ENCODE measurements at regions not wholly inside any gene's neighbourhood (a gene's known extent, or its start where the extent isn't known, plus 50 kb on each side); places are given as distances from the start of the nearest gene placed in this dataset.

DNA sequence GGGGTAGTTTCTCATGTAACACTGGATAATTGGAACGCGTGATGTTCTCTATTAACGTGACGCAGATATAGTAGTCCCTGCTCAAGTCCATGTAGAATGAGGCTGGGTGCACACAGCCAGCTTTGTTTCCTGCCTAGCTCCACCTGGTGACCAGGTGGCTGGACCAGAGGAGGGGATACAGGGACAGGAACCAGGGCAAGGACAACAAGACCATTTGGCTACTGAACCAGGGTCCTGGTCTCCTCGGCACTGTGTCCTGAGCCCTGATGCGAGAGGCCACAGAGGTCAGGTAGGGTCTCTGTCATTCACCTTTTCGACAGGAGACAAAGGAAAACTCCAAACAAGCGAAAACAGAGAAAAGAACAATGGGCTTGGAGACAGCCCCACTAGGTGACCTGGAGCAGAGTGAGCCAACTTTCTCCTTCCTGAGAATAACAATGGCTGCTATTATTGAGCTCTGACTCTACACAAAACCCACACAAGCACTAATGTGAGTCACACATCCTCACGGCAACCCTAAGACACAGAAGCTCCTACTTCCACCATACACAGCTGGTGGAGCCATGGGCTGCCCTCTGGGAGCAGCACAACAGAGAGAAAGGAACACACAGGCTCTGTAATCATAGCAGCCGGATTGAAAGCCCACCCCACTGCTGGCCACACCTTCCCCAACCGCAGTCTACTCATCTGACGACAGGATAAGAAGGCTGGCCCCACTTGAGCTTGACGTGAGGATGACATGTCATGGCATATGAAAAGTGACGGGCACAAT lies 67.3 kb upstream of the TEX51 start:
- DNase-seq, result no peak

- DNase-seq, result no peak
Observed at GRCh38 chr2:126832014-126832413, 66.7 kb upstream of the TEX51 start.

DNA sequence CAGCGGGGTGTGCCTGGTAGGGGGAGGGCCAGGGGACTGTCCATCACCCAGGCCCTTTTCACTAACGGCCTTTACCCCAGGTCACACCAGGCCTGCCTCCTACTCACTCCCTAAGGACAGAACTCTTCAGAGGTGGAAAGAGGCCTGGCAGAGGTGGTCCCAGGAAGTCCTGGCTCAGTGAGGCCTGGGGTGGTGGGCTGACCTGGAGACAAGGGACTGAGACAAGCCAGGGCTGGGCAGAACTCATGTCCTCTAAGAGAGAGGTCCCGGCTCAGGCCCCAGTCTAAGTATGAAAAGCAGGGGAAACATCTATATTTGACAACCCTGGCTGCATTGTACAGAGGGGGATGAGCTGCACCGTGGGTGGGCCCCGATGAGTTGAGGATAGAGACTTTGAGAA lies 65.9 kb upstream of the TEX51 start:
- no peak for DNase-seq

DNA sequence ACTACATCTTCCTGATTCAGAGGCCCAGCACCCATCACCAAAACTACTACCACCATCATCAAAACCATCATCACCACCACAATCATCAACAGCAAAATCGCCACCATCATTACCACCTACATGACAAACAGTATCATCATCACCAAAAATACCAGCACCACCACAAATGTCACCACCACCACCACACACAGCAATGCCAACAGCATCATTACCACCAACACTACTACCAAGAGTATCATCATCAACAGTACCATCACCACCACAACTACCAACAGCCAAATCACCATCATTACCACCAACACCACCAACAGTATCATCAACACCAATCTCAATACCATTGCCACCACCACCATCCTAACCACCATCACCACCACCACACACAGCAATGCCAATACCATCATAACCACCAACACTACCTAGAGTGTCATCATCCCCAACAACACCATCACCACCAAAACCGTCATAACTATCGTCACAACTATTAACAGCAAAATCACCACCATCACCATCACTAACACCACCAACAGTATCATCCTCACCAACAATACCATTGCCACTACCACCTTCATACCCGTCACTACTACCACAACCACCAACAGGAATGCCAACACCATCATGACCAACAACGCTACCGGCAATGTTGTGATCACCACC lies 64.6 kb upstream of the TEX51 start:
- DNase-seq, result no peak

- DNase-seq, result no peak
Observed at GRCh38 chr2:126835261-126835660, 63.4 kb upstream of the TEX51 start.

DNA sequence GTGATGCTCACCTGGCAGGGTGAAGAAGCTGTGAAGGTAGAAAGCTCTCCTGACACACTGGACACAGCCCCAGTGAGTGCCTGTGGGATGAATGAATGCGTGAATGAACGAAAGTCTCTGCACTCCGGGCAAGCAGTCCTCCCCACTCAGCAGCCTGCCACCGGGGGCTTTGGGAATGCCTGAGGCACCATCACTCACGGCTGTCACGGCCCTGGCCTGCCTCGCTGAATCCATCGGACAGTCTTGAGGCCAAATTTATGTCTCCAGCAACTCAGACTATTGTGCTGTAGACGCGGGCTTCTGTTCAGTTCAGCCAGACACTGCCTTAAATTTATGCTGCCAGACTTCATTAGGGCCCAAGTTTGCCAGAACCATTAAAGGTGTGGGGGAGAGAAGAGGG lies 62.9 kb upstream of the TEX51 start:
- no peak for DNase-seq

- DNase-seq, result no peak
Observed at GRCh38 chr2:126836761-126837679, 61.7 kb upstream of the TEX51 start.

GRCh38 chr2:126837966-126838715 lies 60.5 kb upstream of the TEX51 start:
- DNase-seq, result no peak

GRCh38 chr2:126838716-126838985 lies 60.0 kb upstream of the TEX51 start:
- no peak for DNase-seq

DNA sequence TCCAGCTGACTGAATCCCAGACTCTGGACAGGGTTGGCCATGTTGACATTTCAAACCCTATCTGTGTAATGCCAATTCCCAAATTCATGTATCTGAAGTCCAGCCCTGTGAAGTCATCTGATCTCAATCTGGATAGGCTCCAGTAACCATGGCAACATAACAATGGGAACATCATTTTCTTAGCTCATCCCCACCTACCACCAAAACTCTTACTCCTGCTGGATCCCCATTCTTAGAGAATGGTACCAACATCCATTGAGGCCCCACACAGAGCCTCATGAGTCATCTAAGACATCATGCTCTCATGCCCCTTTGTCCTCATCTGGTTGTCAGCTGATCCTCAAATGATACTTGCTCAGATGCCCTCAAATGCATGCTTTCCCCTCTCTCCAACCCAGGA lies 58.9 kb upstream of the TEX51 start:
- DNase-seq, result no peak

DNA sequence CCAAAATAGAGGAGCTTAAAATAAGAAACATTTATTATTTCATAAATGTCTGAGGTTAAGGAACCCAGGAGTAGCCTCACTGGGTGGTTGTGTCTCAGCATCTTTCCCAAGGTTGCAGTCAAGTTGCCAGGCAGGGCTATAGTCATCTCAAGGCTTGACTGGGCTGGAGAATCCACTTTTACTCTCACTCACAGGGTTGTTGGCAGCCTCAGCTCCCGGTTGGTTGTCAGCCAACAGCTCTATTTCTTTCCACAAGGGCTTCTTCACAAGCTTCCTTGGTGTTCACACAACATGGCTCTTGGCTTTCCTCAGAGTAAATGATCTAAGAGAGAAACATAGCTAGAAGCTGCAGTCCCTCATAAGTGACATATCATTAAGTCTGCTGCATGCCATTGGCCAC lies 55.6 kb upstream of the TEX51 start:
- no peak for DNase-seq

GRCh38 chr2:126846241-126846640 lies 52.4 kb upstream of the TEX51 start:
- DNase-seq, result no peak

Data from NCI-H446 (cell line).